GOT3 (cell line): ENCODE measurements at regions not wholly inside any gene's neighbourhood (a gene's known extent, or its start where the extent isn't known, plus 50 kb on each side); places are given as distances from the start of the nearest gene placed in this dataset.

Experiments used
- DNase-seq: peaks from one replicate; lab custom pipeline; 2025; ENCODE audit warnings: mixed read lengths; lab: John Stamatoyannopoulos, UW

DNA sequence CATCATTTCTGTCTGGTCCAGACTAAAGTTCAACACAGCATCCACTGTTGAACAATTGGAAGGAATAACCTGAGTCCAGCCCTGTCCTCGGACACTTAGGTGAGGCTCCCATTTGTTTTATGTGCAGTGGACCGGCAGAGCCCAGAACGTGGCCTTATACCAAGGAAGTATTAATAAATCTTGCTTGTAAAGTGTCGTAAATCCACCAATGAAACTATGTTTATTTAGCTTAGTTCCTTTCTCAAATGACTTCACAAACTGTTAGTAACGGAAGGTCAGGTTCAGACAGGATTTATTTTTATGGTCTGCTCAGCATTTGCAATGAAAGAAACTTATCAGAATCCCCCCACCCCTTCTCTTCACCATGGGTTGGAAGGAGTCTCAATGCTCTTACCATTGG, 149.5 kb downstream of the PCSK1 start:
- DNase-seq, result no peak

GRCh38 chr5:96282020-96282419, 151.0 kb downstream of the PCSK1 start:
- DNase-seq, result no peak

DNA sequence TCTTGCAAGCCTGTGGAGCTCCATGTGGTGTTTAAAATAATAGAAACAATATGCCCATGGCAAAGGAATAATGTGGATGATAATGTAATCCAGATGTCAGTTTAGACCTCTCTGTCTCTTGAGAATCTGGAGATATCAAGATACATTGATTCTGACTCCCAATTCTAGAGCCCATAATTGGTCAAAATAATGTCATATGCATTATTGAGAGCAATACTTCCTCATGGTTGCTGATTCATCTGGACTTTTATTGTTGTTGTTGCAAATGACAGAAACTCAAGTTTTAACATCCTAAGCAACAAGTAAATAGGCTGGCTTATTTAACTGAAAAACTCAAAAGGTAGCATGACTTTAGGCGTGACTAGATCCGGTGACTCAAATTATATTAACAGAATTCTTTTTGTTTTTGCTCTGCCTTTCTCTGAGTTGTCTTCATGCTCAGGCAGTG, 152.1 kb downstream of the PCSK1 start:
- DNase-seq, result no peak

GRCh38 chr5:96279801-96280542, 153.1 kb downstream of the PCSK1 start:
- no peak for DNase-seq

- no peak for DNase-seq
Observed at GRCh38 chr5:96278981-96279380, 154.1 kb downstream of the PCSK1 start.

DNA sequence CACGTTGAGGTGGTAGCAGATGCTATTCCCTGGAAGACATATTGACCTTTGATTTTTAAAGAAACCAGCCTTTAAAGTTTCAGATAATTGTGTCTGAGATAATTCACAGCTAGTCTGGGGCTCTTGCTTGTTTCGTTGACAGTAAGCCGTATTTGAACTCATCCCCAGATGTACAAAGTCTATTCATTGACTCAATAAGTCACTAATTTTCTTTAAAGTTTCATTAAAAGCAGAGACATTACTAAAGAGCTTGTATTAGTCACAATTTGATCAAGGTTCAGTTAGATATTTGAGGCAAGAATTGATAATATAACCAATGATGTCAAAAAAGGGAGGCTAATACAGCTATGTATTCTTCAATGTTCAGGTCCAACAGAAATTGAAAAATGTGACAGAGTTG, 158.0 kb downstream of the PCSK1 start:
- DNase-seq, result no peak

- no peak for DNase-seq
Observed at GRCh38 chr5:96265487-96265886, 167.6 kb downstream of the PCSK1 start.

DNA sequence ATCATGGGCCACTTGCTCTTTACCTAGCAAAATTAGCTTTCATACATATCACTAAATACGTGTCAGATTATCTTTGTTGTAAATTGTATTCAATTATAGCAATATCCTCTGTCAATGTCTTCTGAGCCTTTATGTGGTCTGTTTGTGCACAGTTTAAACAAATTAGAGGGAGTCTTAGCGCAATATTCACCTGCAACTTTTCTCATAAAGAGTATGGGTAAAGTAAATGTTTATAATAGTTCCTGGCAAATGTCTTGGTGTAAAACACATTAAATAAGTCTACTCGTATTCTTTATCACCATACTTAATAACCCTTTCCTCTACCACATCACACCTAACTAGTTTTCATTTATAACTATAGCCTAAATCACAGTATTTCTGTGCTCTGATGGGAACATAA, 169.0 kb downstream of the PCSK1 start:
- DNase-seq, result no peak

DNA sequence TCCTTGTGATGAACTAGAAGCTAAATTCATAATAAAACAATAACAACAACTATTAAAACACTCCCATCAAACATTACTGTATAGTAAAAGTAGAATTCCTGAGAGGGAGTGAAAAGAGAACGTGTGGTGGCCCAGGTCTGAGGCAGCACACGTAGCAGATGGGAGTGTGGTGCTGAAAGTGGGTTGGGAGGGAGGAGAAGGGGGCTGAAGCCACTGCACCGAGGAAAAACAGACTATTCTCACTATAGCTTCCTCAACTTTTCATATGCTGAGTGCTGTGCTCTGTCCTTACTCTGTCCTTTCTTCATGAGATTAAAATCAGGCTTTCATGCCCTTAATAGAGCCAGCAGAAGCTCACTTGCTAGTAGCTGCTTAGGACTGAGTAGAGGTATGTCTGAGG, 170.9 kb downstream of the PCSK1 start:
- no peak for DNase-seq

DNA sequence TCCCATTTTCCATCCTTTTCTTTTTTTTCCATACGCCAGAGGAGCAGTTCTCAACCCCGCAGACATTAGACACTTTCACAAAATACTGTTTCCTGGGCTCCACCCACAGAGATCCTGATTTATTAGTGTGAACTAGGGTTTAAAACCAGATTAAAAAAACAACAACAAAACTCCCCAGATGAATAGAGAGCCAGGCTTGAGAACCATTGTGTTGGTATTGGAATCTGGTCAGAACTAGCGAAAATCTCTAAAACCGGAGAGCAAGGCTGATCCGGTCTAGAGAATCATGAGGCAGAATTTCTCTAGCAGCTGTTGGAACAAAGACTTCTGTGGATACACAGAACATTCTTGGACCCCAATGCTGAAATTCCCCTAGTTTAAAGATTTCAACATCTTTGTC, 173.0 kb downstream of the PCSK1 start:
- no peak for DNase-seq

DNA sequence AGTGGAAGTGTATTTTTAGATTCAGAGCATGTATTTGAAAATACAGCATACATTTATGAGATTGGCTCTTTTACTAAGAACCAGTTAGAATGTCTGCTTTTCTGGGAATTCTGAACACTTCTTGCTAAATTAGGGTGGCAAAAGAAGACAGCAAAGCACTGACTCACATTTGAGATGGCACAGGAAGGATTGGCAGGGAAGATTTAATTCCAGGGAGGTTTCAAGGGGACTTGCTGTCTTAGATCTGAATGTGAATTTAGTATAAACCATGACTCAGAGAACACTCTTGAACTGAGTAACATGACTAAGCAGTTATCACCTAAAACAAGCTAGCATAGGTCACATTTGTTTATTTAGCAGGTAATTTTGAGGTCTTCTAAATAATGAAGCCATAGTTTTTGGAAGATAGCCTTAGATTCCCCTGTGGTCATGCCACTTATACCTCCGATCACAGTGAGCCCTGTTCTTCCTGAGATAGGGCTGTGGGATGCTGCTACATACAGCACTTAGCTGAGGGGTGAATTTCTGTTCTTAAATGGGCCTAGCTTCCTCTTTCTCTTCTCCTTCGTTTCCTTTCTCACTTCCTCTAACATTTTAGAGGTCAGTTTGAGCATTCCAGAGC, 173.8 kb downstream of the PCSK1 start:
- DNase-seq, result no peak

- no peak for DNase-seq
Observed at GRCh38 chr5:96258692-96259091, 174.4 kb downstream of the PCSK1 start.

- DNase-seq, result no peak
Observed at GRCh38 chr5:96257904-96258303, 175.1 kb downstream of the PCSK1 start.

DNA sequence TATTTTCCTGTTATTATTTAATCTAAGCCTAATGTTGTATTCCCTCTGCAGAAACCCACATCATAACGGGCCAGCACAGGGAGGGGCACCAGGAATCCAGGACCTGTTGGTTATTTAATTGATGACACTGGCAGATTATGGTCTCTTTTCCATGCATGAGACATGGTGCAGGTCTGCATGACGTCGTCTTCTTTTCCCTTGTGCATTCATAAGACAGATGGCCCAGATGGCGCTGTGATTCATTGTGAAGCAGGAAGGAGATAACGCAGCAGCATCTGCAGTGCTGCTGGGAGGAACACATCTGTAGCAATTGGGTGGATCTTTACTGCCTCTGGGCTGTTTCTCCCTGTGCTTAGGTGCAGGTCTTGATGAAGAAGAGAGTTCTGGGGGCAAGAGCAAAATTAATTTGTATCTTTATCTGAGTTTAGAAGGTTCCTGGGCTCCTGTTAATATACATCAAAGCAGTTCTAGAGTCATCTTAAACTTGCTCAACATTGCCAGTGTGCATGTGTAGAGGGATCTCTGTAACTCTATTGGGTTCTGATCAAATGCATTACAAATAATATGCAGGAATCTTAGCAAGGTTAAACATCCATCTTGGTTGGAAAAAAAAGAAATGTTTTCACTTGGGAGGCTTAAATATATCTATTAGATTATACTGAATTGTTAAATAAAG, 176.1 kb downstream of the PCSK1 start:
- no peak for DNase-seq

DNA sequence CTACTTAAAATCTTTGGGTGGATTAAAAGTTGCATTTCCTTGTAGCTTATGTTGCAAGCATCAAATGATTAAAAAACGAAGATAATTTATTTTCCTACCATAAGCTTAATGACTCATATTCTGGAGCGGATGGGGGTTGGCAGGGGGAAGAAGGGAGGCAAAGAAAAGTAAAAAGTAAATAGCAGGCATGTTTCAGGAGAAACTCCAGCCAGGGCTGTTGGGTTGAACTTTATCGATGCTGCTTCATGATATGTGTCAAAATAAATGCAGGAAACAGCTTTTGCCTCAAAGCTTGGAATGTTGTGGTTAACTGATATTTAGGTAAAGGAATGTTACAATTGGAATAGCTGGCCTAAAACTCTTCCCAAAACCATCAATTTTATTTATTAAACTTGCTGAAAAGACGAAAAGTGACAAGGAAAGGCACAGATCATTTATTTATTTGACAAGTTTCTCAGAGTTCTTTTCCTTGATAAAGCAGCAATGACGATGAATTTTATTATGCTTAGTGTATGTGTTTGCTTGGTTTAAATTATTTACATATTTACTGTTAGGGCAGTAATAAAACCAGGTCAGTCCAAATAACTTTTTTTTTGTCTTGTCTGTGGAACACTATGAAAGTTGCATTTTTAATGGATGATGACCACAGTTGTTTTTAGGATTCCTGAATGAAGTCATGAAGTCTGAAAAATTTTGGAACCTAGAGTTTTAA, 177.9 kb downstream of the PCSK1 start:
- DNase-seq, result no peak

DNA sequence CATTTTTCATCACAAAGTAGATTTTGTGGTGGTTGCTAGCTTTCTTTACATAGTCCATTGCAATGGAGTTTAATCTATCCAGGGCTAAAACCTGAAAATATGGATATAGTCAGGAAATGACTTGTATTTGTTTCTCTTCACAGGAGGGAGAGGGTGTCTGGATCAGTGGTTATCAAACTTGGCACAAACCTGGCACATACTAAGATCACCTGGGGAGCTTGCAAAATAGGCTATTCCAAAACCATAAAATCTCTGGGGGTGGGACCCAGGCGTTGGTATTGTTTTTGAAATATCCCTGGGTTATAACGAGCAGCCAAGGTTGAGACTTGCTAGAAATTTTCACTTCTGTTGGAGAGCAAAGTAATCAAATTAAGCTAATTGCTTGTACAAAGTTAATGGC, 179.9 kb downstream of the PCSK1 start:
- no peak for DNase-seq

GRCh38 chr5:96252596-96252995, 180.5 kb downstream of the PCSK1 start:
- DNase-seq, result no peak

GRCh38 chr5:96250782-96251181, 182.3 kb downstream of the PCSK1 start:
- DNase-seq, result no peak

DNA sequence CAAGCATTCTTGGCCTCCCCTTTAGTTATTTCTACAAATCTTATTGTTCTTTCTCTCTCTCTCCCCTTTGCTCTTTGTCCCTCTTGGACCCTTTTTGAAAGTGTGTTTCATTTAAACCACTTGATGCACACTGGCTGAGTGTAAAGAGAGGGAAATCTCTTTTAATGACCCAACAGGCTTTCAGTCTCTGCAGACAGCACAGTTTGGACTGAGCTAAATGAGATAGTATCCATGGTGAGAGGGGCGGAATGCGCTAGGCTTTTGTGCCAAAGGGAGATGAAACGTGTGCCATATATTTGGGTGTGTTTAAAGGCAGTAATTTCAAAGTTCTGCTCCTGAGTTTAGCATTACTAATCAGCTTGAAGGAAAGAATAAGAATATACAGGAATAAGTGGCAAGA, 184.9 kb downstream of the PCSK1 start:
- DNase-seq, result no peak

GRCh38 chr5:96247708-96248107, 185.3 kb downstream of the PCSK1 start:
- no peak for DNase-seq

DNA sequence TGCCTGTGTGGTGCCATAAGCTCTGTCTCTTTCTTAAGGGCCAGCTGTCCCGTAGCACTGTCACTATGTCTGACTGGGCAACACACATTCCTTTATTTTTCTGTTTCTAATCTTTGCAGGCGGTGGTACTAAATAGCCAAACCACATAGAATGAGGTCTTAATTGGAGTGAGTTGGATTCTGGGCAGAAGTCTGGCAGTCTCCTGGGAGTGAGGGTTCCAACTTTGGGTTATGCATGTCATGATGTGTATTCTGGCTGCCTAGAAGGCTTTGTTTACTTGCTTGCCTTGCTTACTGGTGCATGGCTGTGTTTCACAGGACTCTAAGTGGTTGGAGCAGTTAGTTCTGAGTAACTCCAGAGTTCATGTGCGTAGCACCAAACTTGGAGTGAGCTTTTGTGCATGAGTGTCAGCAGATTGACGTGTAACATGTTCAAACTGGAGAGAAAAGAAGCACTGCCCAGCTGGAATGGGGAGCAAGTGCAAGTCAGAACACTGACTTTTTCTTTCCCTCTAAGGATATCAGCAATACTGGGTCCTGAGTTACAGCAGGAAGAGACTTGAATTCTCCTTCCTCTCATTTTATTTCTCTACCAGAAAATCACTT, 185.8 kb downstream of the PCSK1 start:
- no peak for DNase-seq
